Epithelial cell of prostate (primary cell): ENCODE measurements at regions not wholly inside any gene's neighbourhood (a gene's known extent, or its start where the extent isn't known, plus 50 kb on each side); places are given as distances from the start of the nearest gene placed in this dataset.

Source experiments
- DNase-seq: peaks from one replicate; pipeline ENCODE4 v3.0.0-alpha.2; 2011; ENCODE audit warnings: low read depth, low spot score
- H3K27ac ChIP-seq: fragments of 450-650 bp; 2 replicates; pipeline ENCODE4 v1.5.1; 2017; ENCODE audit warnings: mild to moderate bottlenecking

DNA sequence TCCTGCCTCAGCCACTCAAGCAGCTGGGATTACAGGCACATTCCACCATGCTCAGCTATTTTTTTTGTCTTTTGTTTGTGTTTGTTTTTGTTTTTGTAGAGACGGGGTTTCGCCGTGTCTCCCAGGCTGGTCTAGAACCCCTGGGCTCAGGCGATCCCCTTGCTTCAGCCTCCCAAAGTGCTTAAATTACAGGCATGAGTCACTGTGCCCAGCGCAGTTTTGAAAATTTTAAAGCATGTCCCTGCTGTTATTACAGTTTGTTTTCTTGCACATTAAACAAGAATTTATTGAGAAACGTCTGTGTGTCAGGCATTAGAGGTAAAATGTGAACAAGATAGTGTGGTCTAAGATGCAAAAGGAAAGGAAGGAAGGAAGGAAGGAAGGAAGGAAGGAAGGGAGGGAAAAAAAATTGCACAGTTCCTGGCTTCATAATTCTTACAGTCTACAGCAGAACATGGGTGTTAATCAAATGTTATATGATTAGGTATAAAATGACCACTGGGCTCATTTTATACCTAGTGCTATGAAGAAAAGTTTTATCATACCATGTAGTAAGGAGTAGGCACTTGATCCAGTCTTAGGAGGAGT is 205.4 kb downstream of the SNX18 start:
- DNase-seq: no peak
- H3K27ac ChIP-seq: no peak overlapping the region

- no peak overlapping the region for H3K27ac ChIP-seq
- no peak for DNase-seq
Observed at GRCh38 chr5:54721951-54722654, 204.5 kb downstream of the SNX18 start.

GRCh38 chr5:54721116-54721515 is 203.6 kb downstream of the SNX18 start:
- no peak overlapping the region for H3K27ac ChIP-seq
- DNase-seq: no peak

DNA sequence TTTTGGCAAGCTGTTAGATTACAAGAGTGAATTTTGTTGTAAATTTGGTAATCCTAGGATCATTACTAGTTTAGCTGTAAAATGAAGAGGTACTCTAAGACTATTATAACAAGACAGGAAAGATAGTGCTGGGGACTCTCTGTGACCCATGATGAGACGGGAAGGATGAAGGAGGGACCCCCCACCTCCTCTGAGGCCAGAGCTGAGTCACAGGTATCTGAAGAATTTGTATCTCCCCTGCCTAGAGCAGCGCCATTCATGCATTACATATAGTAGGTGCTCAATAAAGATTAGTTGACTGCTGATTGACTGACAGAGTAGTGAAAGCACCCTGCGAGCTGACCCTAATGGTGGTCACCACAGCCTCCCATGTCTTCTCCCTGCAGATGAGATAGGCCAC is 202.8 kb downstream of the SNX18 start:
- DNase-seq: no peak
- H3K27ac ChIP-seq: no peak overlapping the region

- H3K27ac ChIP-seq: no peak overlapping the region
- no peak for DNase-seq
Observed at GRCh38 chr5:54719384-54720283, 202.1 kb downstream of the SNX18 start.

- no peak overlapping the region for H3K27ac ChIP-seq
- DNase-seq: no peak
Observed at GRCh38 chr5:54718656-54719055, 201.1 kb downstream of the SNX18 start.

GRCh38 chr5:54717870-54718269 is 200.3 kb downstream of the SNX18 start:
- DNase-seq: no peak
- H3K27ac ChIP-seq: no peak overlapping the region

DNA sequence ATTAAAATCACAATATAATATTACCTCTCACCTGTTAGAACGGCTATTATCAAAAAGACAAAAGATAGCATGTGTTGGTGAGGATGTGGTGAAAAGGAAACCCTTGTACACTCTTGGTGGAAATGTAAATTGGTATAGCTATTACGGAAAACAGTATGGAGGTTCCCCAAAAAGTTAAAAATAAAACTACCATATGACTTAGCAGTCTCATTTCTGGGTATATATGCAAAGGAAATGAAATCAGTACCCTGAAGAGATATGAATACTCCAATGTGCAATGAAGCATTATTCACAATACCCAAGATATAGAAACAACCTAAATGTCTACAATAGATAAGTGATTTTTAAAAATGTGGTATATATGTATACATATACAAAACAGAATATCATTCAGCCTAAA is 199.9 kb downstream of the SNX18 start:
- H3K27ac ChIP-seq: no peak overlapping the region
- DNase-seq: no peak

DNA sequence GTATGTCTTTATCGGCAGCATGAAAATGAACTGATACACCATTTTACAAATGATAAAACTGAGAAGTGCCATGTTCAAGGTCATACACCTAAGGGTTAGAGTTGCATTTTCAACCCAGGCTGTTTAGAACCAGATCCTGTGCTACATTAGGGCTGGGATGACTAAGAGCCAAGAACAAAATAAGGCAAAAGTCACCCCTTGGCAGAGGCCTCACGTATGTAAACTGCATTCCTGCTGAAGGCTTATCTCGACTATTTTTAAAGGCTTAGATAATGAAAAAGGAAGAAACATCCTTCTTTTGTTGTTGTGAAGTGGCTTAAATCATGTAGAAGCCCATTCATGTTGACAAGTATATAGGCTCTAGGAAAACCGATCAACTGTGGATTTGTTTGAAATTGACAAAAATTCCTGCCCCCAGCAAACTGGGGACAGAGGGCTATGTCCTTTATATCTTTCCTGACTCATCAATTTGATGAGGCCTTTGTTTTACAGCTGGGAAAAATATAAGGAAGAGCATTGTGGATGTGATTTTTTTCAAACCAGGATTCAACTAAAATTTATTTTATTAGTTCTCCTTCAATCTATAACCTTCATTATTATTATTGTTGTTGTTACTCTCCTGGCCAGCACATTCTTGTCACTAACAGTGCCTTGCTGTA is 196.5 kb downstream of the SNX18 start:
- DNase-seq: no peak
- H3K27ac ChIP-seq: no peak overlapping the region

- DNase-seq: no peak
- no peak overlapping the region for H3K27ac ChIP-seq
Observed at GRCh38 chr5:54709096-54709495, 191.5 kb downstream of the SNX18 start.

GRCh38 chr5:54707841-54708240 is 190.3 kb downstream of the SNX18 start:
- DNase-seq: no peak
- H3K27ac ChIP-seq: no peak overlapping the region

GRCh38 chr5:54705994-54706653 is 188.6 kb downstream of the SNX18 start:
- DNase-seq: no peak
- no peak overlapping the region for H3K27ac ChIP-seq

- no peak for DNase-seq
- H3K27ac ChIP-seq: no peak overlapping the region
Observed at GRCh38 chr5:54704825-54705224, 187.3 kb downstream of the SNX18 start.

- H3K27ac ChIP-seq: no peak overlapping the region
Observed at GRCh38 chr5:54704333-54704732, 186.8 kb downstream of the SNX18 start.

GRCh38 chr5:54703565-54704255 is 186.2 kb downstream of the SNX18 start:
- H3K27ac ChIP-seq: peak overlapping the region; percentile 48
- DNase-seq: no peak

More at GRCh38 chr5:54704333-54704732, 186.8 kb downstream of the SNX18 start:
- no peak for DNase-seq

- DNase-seq: no peak
- H3K27ac ChIP-seq: peak overlapping the region; percentile 48
Observed at GRCh38 chr5:54703133-54703532, 185.6 kb downstream of the SNX18 start.

GRCh38 chr5:54702470-54702869 is 184.9 kb downstream of the SNX18 start:
- H3K27ac ChIP-seq: peak overlapping the region; percentile 48
- DNase-seq: no peak

DNA sequence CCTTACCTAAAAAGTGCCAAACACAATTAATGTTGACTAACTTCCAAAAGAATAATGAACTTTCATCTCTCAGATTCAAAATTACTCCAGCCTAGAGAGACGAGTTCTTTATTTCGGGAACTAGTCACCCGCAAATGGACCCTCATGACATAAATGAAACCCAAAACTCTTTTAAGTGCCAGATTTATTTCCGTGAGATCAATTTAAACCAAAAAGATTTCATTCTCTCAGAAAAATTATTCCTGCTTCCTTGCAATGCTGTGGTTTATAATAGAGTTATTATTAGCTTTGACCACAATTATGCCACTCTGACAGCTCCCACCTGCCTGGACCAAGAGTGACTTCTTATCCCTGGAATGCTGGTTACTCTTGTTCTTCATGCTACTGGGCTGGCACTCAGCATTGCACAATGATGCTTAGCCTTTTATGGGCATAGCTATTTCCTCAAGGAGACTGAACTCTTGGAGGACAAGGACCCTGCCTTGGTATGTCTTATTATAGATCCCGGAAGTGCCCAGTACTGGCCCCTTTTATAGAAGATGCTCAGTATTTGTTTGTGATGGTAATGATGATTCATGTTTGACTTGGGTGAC is 183.5 kb downstream of the SNX18 start:
- peak; percentile 92 for DNase-seq
- H3K27ac ChIP-seq: peak overlapping the region; percentile 48

DNA sequence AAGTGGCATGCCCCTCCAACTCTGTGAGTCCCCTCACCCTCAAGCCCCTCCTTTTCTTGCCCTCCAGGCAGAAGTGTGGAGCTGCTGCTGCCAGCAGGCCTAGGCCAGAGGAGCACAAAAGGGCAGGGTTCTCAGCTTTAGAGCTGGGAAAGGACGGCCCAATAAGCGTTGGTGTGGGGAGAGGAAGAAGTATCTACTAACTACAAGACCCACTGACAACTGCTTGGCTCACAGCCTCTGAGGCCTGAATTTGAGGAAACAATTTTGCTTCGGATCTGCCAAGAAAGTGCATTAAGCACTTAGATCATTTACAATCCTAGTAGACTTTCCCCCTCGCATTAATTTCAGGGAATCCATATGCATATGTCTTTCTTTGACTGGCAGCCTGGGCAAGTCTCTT is 179.4 kb downstream of the SNX18 start:
- DNase-seq: no peak
- no peak overlapping the region for H3K27ac ChIP-seq
